ENCODE measurements at regions not wholly inside any gene's neighbourhood (a gene's known extent, or its start where the extent isn't known, plus 50 kb on each side); places are given as distances from the start of the nearest gene placed in this dataset.
"Not testable (repeated sequence)": the region's sequence is repeated elsewhere in the genome, so short reads cannot be mapped to it uniquely, and the experiment has no call there.

DNA sequence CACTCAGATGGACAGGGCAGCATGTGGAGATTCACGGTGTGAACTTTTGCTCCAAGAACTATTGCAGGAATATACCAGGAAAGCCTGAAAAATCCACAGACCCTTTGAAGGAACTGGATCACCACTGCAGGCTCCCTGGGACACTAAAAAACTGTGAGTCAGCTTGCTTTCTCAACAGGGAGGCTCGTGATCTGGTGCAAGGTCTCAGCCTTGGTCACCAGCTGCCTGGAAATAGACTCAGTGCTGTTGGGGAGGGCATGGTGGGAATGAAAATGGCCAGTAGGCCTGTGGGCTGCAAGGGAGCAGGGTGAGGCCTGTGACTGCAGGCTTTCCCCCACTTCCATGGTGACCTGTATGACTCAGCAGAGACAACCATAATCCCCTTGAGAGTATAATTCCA is 426.4 kb upstream of the RPS6KA3 start:
- DNase-seq = no peak

DNA sequence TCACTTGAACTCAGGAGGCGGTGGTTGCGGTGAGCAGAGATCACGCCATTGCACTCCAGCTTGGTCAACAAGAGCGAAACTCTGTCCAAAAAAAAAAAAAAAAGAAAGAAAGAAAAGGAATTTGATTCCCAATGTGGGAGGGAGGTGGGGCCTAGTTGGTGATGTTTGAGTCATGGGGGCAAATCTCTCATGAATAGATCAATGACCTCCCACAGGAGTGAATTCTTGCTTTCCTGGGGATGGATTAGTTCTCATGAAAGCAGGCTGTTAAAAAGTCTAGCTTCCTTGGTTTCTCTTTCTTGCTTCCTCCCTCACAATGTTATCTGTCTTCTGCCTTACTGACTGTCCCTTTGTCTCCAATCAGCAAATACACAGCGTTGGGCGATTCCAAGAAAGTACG is 419.5 kb upstream of the RPS6KA3 start:
- no peak for DNase-seq

- no peak for DNase-seq
These were observed 418.9 kb upstream of the RPS6KA3 start for GRCh38 chrX:20685652-20686051.

DNA sequence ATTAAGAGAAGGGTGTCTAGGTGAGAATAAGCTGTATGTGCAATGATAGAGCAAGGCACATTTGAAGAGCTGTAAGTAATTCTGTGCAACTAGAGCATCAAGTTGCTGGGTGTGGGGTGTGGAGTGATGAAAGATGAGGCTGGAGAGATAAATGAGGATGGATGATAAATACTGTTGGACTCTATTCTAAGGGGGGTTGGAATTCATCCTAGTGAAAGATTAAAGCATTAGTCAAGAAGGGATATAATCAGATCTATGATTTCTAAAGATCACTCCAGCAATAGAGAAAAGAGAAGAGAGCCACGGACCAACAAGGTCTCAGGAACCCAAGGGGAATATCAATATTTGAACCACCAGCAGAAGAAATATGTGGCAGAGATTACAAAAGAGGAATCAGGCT is 415.0 kb upstream of the RPS6KA3 start:
- no peak for DNase-seq

- DNase-seq = no peak
These were observed 414.3 kb upstream of the RPS6KA3 start for GRCh38 chrX:20680998-20681397.

- no peak for DNase-seq
These were observed 405.8 kb upstream of the RPS6KA3 start for GRCh38 chrX:20672476-20672875.

DNA sequence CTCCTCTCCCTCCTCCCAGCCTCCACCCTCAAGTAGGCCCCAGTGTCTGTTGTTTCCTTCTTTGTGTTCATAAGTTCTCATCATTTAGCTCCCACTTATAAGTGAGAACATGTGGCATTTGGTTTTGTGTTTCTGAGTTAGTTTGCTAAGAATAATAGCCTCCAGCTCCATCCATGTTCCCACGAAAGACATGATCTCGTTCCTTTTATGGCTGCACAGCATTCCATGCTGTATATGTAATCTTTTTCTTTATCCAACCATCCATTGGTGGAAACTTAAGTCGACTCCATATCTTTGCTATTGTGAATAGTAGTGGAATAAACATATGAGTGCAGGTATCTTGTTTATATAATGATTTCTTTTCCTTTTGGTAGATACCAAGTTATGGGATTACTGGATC is 405.0 kb upstream of the RPS6KA3 start:
- not testable (repeated sequence) for DNase-seq

- no peak for DNase-seq
These were observed 403.9 kb upstream of the RPS6KA3 start for GRCh38 chrX:20670611-20671010.

GRCh38 chrX:20668550-20668949 is 401.8 kb upstream of the RPS6KA3 start:
- no peak for DNase-seq

DNA sequence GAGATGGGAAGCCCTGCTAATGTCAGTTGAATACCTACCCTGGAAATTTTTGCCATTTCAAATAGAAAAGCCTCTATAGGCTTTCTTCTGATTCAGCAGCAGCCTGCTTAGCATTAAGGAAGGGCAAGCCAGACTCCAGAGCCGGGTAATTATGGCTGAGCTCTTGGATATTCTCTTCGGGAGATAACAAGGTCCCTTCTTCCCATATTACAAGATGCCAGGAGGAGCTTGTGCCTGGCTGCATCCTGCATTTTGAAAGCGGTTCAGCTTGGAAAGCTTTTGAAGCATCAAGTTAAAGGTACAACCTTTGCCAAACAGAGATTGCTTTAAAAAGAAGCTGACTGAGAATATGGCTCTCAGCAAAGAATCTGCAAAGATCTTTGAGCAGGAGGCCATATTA is 399.6 kb upstream of the RPS6KA3 start:
- DNase-seq = no peak

DNA sequence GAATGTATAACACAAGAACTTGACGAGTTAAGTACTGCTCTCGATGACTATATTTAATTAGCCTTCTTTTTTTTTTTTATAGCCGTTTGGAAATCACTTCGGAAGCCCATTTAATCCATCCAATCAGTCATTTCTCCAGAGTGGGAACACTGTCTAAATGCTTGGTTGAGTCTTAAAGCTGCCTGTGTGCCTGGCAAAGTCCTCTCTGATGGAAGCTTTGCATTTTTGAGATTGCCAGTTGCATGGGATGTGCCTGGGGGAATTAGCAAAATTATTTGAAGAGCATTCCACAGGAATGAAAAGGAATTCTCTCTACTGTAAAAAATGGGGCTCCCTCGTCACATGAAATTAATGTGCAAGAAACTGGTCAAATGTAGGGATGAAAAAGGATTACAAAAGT is 398.8 kb upstream of the RPS6KA3 start:
- no peak for DNase-seq

DNA sequence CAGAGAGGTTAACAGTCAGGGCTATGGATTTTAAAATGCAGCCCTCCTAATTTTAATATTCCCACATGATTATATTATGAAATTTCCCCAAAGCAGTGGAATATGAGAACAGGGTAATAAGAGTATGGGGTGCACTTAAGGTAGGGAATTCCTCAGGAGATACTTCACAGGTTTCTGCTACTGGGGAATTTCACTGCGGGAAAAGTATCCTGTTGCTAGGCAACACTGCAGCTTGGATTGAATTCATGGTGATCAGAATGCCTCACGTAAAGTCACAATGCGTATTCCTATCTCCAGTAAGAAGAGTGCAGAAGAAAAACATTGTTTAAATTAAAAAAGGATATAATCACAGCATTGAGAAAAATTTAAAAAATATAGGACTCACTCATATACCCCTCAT is 398.1 kb upstream of the RPS6KA3 start:
- DNase-seq = no peak

DNA sequence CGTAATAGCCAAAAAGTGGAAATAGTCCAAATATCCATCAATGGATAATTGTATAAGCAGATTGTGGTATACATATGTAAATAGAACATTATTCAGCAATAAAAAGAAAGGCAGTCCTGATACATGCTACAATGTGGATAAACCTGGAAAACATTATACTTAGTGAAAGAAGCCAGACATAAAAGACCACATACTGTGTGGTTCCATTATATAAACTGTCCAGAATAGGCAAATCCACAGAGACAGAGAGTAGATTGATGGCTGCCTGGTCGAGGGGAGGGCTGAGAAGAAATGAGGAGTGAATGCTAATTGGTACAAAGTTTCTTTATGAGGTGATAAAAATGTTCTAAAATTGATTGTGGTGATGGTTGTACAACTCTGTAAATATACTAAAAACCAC is 397.4 kb upstream of the RPS6KA3 start:
- DNase-seq = no peak

DNA sequence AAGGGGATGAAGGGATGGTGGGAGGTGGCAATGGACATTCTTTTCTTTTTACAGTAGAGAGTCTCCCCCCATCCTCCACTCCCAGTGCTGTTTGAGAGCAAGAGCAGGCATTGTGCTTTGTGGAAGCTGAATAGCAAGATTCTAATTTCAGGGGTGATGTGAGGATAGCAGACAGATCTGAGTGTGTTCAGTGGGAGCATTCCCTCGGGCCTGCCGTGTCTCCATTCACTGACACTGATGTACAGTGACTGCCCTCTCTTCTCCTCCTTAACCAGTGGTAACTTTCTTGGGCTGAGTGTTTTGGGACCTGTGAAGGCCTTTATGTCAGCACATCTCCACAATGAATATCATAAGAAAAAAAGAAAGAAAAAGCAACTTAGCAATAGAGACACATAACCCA is 396.6 kb upstream of the RPS6KA3 start:
- no peak for DNase-seq

- no peak for DNase-seq
These were observed 390.0 kb upstream of the RPS6KA3 start for GRCh38 chrX:20656721-20657120.

DNA sequence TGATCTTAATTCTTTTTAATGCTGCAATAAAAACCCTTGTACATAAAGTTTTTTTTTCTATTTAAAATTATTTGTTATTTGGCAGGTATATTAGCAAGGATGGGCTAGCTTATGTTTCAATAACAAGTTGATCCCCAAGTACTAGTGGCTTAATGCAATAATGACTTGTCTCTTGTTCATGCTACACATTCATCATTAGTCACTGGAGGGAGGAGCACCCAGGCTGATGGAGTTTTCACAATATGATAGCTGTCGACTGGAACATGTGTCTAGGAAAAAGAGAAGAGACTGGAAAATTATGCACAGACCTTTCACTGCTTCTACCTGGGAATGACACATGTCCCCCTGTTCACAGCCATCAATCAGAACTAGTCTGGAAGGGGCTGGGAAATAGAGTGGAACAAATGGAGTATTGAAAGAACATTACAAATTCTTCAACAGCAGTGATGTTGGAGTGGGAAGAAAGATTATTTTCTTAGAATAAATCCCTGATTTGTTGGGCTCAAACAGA is 387.9 kb upstream of the RPS6KA3 start:
- no peak for DNase-seq

DNA sequence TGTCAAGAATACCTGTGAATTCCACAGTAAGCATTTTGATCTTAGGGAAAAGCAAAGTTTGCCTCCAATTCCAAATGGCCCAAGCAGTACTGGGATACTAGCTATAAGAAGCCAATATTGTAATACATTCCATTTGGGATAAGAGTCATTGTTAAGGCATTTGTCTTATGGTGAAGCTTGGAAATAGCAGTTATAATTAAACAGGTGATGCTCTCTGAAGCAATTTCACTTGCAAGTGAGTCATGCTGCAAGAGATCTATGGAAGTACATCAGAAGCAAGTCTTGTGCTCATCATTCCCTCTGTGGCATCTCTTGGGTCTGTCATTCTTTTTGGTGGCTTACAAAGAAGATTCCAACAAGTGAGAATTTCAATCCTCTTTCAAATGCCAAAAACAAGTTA is 386.4 kb upstream of the RPS6KA3 start:
- no peak for DNase-seq

DNA sequence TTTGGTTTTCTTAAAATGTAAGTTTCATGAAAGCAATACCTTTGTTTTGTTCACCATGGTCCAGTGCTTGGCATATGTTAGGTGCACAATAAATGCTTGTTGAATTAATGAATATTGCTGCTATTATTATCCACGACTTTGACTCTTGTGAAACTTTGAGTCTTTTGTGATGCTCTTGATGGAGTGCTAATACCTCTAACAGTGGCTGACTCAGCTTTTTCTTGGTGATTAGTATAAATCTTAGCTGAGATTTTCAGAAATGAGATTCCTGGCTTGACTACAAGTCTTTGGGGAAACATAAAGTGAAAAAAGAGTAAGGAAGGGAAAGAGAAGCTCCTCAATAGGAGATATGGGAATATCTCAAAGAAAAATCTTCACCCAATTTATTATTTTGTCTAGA is 375.2 kb upstream of the RPS6KA3 start:
- no peak for DNase-seq

- DNase-seq = no peak
These were observed 372.4 kb upstream of the RPS6KA3 start for GRCh38 chrX:20639115-20639514.

GRCh38 chrX:20637351-20637750 is 370.6 kb upstream of the RPS6KA3 start:
- no peak for DNase-seq

DNA sequence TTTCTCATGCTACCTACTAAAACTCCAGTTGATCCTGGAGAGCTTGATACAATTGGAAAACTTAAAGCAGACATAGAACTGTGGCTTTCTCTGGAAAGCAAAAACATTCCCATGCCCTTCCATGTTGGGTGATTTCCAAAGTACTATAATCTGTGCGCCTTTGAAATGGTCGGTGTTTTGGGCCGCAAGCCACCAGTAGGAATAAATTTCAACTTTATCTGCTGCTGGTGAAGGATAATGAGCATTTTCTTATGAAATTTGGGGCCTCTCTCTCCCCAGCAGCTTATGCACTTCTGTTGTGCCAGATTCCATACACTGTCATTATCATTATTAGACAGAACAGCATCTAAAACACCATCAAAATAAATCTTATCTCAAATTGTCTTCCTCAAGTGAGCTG is 366.7 kb upstream of the RPS6KA3 start:
- DNase-seq = no peak

DNA sequence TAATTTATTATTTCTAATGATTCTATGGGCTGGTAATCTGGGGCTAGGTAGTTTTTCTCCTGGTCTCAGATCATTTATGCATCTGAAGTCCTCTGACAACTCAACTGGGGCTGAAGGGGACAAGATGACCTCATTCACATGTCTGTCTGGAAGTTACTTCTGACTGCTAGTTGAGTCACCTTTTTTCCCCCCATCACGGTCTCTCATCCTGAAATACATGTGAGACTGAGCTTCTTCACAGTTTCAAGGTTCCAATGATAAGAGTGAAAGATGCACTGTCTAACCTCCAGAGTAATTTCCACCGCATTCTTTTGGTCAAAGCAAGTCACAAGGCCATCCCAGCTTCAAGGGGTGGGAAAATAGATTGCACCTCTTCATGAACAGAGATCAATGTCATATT is 356.7 kb upstream of the RPS6KA3 start:
- DNase-seq = peak; percentile 2

GRCh38 chrX:20620306-20620705 is 353.6 kb upstream of the RPS6KA3 start:
- no peak for DNase-seq

DNA sequence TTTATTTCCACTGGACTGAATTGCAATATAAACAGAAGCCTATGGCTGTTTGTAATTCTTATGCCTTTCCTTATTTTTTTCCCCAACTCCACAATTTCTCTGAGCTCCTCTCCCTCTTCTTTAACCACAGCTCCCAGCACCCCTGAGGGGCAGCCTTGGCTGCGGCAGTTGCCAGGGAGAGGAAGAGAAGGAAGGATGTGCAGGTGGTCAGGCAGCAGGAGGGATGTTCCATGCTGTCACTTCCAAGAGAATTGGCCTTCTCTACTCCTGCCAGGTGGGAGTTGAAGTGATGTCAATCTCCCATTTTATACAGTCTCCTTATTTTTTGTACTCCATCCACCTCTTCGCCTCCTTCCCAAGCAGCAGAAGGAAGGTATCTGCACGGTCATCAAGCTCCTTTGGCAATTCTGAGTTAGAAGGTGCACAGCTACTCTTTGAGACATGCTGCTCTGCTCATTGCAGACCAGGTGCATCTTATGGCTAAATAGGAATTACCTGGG is 343.3 kb upstream of the RPS6KA3 start:
- no peak for DNase-seq

GRCh38 chrX:20606831-20607230 is 340.1 kb upstream of the RPS6KA3 start:
- no peak for DNase-seq

DNA sequence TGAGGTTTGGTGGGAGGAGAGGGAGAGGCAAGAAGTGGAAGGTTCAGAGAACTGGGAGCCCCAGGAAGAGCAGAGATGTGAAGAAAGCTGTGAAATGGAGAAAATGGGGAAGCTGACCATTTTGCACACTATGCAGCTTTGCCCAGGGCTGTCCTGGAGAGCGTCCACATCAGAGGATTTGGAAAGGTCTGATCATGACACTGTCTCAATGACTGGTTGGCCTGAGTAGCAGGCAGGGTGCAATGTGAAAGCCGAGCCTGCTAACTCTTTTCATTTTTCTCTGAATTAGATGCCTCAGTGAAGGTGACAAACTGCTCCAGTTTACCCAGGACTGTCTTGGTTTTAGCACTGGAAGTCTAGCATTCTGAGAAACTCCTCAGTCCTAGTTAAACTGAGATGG is 330.1 kb upstream of the RPS6KA3 start:
- no peak for DNase-seq

Data from stimulated activated CD4-positive, alpha-beta T cell treated with anti-CD3 and anti-CD28 coated beads, Interleukin-15, amount 100 ng/mL, for 24 hours (primary cell).